ENCODE measurements at regions not wholly inside any gene's neighbourhood (a gene's known extent, or its start where the extent isn't known, plus 50 kb on each side); places are given as distances from the start of the nearest gene placed in this dataset.

DNA sequence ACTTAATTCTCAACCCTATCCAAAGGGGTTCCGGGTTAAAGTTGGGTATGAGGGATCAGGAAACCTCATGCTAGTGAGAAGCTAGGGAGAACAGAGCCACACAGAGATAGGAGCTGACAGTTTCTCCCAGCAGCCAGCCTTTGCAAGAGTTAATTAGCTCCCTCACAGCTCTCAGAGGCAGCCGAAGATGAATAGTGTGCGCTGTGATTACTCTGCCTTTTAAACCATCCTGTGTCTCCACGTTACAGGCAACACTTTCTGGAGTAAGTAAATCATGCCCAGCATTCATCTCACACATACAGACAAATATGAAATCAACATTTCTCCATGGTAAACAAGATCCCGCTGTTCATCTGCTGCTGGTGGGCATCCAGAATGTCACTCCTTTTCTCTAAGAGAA is 429.6 kb downstream of the INSC start:
- no peak for DNase-seq

- no peak for DNase-seq
Observed at GRCh38 chr11:15547685-15548084, 433.0 kb downstream of the INSC start.

DNA sequence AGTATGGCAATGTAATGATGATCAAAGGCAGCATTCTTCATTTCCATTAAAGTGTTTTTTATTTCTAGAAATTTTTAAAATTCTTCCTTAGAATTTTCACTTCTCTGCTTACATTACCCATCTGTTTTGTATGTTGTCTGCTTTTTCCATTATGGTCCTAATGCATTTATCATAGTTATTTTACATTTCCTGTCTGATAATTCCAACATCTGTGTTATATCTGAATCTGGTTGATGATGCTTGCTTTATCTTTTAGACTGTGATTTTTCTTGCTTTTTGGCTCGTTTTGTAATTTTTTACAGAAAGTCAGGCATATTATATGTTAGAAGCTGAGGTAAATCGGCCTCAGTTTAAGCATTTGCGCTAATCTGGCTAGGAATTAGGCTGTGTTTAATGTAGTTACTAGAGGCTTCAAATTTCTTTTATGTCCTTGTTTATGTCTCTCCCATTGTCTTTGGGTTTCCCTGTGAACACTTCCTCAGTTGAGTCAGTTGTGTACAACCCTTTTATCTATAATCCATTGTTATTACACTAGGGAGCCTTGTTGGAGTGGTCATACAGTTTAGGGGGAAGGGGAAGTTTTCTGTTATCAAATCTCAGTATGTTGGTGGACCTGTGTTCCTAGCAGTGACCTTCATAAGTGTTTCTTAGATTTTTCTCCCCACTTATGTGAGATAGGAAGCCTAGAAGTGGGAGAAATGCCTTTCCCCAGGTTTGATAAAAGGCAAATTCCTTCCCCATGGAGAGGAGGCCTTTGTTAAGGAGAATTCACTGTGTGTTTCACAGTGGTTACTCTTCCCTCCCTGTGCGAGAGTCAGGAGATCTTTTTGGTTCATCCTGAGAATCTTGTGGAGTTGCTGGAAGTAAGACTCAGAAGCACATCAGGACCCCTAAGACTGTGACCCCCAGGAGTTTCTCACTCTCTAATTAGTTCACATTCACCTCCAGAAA is 437.5 kb downstream of the INSC start:
- no peak for DNase-seq

GRCh38 chr11:15555161-15555560 is 440.4 kb downstream of the INSC start:
- DNase-seq = no peak

DNA sequence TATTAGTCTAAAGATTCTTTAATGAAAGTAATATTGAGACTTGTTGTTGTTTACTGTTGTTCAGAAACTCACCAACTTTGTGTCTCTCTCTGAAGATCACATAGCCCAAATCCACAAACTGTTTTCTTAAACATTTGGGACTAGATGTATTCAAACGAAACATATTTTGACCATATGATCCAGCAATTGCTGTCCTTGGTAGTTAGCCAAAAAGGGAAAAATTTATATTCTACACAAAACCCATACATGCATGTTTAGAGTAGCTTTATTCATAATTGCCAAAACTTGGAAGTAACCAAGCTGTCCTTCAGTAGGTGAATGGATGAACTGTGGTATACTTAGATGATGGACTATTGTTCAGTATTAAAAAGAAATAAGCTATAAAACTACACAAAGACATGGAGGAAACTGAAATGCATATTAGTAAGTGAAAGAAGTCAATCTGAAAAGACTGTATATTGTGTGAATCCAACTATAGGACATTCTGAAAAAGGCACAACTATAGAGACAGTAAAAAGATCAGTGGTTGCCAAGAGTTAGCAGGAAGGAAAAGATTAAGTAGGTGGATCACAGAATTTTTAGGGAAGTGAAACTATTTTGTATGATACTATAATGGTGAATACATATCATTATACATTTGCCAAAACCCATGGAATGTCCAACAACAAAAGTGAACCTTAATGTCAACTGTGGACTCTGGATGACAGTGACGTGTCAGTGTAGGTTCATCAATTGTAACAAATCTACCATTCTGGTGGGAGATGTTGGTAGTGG is 442.9 kb downstream of the INSC start:
- no peak for DNase-seq

GRCh38 chr11:15558513-15559181 is 443.9 kb downstream of the INSC start:
- DNase-seq = no peak

DNA sequence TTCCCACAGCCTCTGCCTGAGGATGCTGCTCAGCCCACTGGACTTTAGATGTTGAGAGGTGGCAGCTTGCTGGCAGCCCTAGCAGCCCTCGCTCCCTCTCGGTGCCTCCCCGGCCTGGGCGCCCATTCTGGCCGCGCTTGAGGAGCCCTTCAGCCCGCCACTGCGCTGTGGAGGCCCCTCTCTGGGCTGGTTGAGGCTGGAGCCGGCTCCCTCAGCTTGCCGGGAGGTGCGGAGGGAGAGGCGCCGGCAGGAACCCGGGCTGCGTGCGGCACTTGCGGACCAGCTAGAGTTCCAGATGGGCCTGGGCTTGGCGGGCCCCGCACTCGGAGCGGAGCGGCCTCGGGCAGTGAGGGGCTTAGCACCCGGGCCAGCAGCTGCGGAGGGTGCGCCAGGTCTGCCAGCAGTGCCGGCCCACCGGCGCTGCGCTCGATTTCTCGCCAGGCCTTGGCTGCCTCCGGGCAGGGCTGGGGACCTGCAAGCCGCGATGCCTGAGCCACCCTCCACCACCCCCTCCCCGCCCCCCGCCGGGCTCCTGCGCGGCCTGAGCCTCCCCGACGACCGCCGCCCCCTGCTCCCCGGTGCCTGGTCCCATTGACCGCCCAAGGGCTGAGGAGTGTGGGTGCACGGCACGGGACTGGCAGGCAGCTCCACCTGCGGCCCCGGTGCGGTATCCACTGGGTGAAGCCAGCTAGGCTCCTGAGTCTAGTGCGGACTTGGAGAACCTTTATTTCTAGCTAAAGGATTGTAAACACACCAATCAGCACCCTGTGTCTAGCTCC is 446.2 kb downstream of the INSC start:
- DNase-seq = peak; percentile 10

DNA sequence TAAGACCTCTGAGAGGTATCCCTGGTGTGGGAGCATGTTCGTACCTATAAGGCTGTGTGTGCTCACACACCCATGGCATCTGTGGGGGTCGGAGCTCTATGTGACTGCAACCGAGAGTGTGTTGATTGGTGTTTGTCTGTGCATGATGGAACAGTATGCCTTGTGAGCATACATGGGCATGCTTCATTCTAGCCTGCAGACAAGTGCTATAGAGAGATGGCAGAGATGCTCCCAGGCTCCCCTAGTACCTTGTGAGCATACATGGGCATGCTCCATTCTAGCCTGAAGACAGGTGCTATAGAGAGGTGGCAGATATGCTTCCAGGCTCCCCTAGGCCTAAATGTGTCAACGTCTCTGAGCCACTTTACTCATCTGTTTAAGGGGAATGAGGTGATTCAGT is 447.5 kb downstream of the INSC start:
- no peak for DNase-seq

GRCh38 chr11:15563054-15563453 is 448.3 kb downstream of the INSC start:
- DNase-seq = no peak

DNA sequence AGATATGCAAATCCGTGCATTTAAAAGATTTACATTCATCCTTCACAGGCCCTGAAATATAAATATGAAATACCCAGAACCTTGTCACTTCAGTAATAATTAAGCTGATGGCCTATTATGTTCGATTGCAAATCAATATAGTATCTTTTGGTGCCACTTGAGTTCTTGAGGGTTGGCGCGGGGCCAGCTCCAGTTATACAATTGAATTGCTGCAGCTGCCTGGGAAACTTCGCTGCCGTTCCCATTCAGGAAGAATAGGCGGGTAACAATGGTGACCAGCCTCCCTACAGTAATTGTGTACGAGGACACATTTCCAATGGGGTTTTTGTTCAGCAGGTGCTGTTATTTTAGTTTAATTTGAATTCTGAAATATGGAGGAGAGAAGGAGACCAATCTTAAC is 451.2 kb downstream of the INSC start:
- no peak for DNase-seq

- DNase-seq = no peak
Observed at GRCh38 chr11:15568440-15568839, 453.7 kb downstream of the INSC start.

DNA sequence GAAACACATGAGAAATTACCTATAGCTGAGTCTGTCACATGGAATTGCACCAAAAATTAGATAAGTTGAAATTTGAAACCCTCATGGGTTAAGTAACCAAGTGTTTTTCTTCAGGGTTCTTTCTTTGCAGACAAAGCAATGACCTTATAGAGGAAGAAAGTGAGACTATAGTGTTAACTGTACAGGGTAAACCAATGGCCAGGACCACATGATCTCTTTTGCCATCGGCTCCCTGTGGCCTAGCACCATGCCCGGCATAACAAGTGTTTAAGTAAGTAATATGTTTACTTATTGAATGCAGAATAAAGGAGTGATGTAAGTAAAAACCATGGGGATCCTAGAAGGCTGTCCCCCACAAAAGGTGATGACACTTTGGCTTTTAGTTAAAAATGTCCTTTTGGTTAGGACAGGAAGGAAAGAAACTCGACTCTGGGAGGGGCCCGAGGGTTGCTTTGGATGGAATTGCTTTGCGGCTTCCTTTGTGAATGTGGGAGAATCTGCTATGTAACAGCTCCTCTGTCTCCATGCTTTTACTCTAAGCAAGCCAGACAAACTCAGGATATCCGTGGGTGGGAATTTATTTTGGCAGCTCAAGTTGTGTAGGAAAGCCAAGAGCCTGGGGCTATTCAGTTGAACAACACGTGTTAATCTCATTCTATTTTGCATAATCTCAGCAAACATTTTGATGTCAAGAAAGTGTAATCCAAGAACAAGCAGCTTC is 454.7 kb downstream of the INSC start:
- no peak for DNase-seq

- DNase-seq = no peak
Observed at GRCh38 chr11:15575409-15575808, 460.7 kb downstream of the INSC start.

GRCh38 chr11:15576769-15577168 is 462.0 kb downstream of the INSC start:
- no peak for DNase-seq

DNA sequence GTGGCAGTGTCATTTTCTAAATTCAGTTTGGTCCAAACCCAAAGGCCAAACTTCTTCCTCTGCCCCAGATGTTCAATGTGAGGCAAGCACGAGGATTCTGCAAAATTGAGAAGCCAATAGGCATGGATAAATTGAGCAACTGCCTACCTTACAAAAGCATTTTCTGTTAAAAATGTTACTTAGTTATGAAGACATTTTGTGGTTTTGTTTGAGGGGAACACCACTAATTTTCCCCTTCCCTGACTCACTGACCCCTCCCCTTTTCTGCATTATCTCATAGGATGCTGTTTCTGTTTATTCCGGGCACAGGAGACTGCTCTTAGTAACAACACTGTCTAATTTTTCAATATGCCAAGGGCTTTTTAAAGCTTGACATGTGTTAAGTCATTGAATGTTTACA is 462.8 kb downstream of the INSC start:
- no peak for DNase-seq

GRCh38 chr11:15579287-15580001 is 464.7 kb downstream of the INSC start:
- no peak for DNase-seq

GRCh38 chr11:15580056-15580774 is 465.5 kb downstream of the INSC start:
- DNase-seq = no peak

DNA sequence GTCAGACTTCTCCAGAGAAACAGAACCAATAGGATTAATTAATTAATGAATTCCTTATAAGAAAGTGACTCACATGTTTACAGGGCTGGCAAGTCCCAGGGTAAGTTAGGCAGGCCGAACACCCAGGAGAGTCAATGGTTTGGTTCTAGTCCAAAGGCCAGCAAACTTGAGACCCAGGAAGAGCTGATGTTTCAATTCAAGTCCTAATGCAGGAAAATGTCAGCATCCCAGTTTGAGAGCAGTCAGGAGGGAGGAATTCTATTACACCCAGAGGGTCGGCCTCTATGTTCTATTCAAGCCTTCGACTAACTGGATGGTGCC is 466.0 kb downstream of the INSC start:
- DNase-seq = no peak

DNA sequence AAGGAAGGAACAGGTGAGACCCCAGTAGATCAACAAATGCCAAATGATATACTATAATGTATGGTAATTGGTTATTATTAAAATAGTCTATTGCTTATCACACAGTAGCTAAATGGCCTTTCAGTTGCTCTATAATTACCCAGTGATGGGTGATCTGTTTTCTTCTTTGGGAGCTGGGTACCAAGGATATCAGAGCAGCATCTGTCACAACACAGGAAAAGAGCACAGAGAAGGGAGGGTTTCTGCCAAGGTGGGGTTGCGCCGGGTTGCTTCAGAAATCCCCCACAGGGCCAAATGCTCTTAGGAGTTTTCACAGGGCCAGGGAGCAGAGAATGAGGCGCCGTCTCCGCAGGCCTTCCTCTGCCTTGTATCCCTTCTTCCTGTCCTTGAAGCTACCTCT is 469.4 kb downstream of the INSC start:
- no peak for DNase-seq

GRCh38 chr11:15585602-15586331 is 471.0 kb downstream of the INSC start:
- DNase-seq = no peak

All from activated gamma-delta T cell (primary cell).